KOPT-K1 (cell line): ENCODE measurements at regions not wholly inside any gene's neighbourhood (a gene's known extent, or its start where the extent isn't known, plus 50 kb on each side); places are given as distances from the start of the nearest gene placed in this dataset.

Experiments
- H3K27ac ChIP-seq: fragments of 200-600 bp; sonication (generic); 2 replicates; pipeline ENCODE4 v1.5.1; 2016; ENCODE audit warnings: antibody characterized with exemption, mild to moderate bottlenecking, low read depth, low read length; ENCODE audit not compliant: poor library complexity, severe bottlenecking
- H3K36me3 ChIP-seq: fragments of 200-600 bp; sonication (generic); 2 replicates; pipeline ENCODE4 v1.5.1; 2017; ENCODE audit warnings: antibody characterized with exemption, mild to moderate bottlenecking, low read length, moderate library complexity; ENCODE audit not compliant: insufficient read depth
- H3K9me3 ChIP-seq: fragments of 200-600 bp; sonication (generic); 2 replicates; pipeline ENCODE4 v1.5.1; 2017; ENCODE audit warnings: antibody characterized with exemption, low read length, mild to moderate bottlenecking; ENCODE audit not compliant: insufficient read depth, poor library complexity, severe bottlenecking

GRCh38 chr13:95455782-95456181 is 96.7 kb upstream of the CLDN10 start:
- H3K36me3 ChIP-seq = no peaks in the 10 kb centered on the region
- H3K9me3 ChIP-seq = peaks cover 18% of the 10 kb centered on the region
- H3K27ac ChIP-seq = no peak overlapping the region

- no peaks in the 10 kb centered on the region for H3K36me3 ChIP-seq
- no peak overlapping the region for H3K27ac ChIP-seq
- peaks cover 18% of the 10 kb centered on the region for H3K9me3 ChIP-seq
Observed at GRCh38 chr13:95456815-95457214, 95.7 kb upstream of the CLDN10 start.

GRCh38 chr13:95457294-95457693 is 95.2 kb upstream of the CLDN10 start:
- Histone ChIP-seq H3K36me3 (no peaks in the 10 kb centered on the region), H3K27ac (no peak overlapping the region), H3K9me3 (peaks cover 18% of the 10 kb centered on the region)

GRCh38 chr13:95462801-95463200 is 89.7 kb upstream of the CLDN10 start:
- Histone ChIP-seq H3K9me3 (peaks cover 18% of the 10 kb centered on the region), H3K27ac (no peak overlapping the region), H3K36me3 (no peaks in the 10 kb centered on the region)

- H3K27ac ChIP-seq = no peak overlapping the region
- peaks cover 15% of the 10 kb centered on the region for H3K9me3 ChIP-seq
- H3K36me3 ChIP-seq = no peaks in the 10 kb centered on the region
Observed at GRCh38 chr13:95463531-95463930, 89.0 kb upstream of the CLDN10 start.

- Histone ChIP-seq H3K27ac (no peak overlapping the region), H3K36me3 (no peaks in the 10 kb centered on the region), H3K9me3 (no peaks in the 10 kb centered on the region)
Observed at GRCh38 chr13:95470574-95471366, 81.8 kb upstream of the CLDN10 start.

GRCh38 chr13:95471960-95472359 is 80.6 kb upstream of the CLDN10 start:
- no peaks in the 10 kb centered on the region for H3K36me3 ChIP-seq
- no peaks in the 10 kb centered on the region for H3K9me3 ChIP-seq
- H3K27ac ChIP-seq = no peak overlapping the region

- H3K36me3 ChIP-seq = no peaks in the 10 kb centered on the region
- no peaks in the 10 kb centered on the region for H3K9me3 ChIP-seq
- H3K27ac ChIP-seq = no peak overlapping the region
Observed at GRCh38 chr13:95474992-95475391, 77.5 kb upstream of the CLDN10 start.

- Histone ChIP-seq H3K36me3 (no peaks in the 10 kb centered on the region), H3K27ac (no peak overlapping the region), H3K9me3 (no peaks in the 10 kb centered on the region)
Observed at GRCh38 chr13:95477187-95477586, 75.3 kb upstream of the CLDN10 start.

GRCh38 chr13:95479731-95480130 is 72.8 kb upstream of the CLDN10 start:
- Histone ChIP-seq H3K9me3 (no peaks in the 10 kb centered on the region), H3K36me3 (no peaks in the 10 kb centered on the region), H3K27ac (no peak overlapping the region)

- no peak overlapping the region for H3K27ac ChIP-seq
- H3K9me3 ChIP-seq = no peaks in the 10 kb centered on the region
- H3K36me3 ChIP-seq = no peaks in the 10 kb centered on the region
Observed at GRCh38 chr13:95480131-95480545, 72.4 kb upstream of the CLDN10 start.

GRCh38 chr13:95480791-95481780 is 71.4 kb upstream of the CLDN10 start:
- H3K27ac ChIP-seq = no peak overlapping the region
- H3K36me3 ChIP-seq = no peaks in the 10 kb centered on the region
- no peaks in the 10 kb centered on the region for H3K9me3 ChIP-seq

GRCh38 chr13:95484052-95484451 is 68.5 kb upstream of the CLDN10 start:
- Histone ChIP-seq H3K36me3 (no peaks in the 10 kb centered on the region), H3K9me3 (no peaks in the 10 kb centered on the region), H3K27ac (no peak overlapping the region)

- H3K27ac ChIP-seq = no peak overlapping the region
- H3K9me3 ChIP-seq = no peaks in the 10 kb centered on the region
- no peaks in the 10 kb centered on the region for H3K36me3 ChIP-seq
Observed at GRCh38 chr13:95485045-95485517, 67.4 kb upstream of the CLDN10 start.

- Histone ChIP-seq H3K36me3 (no peaks in the 10 kb centered on the region), H3K27ac (no peak overlapping the region), H3K9me3 (no peaks in the 10 kb centered on the region)
Observed at GRCh38 chr13:95485518-95486144, 66.9 kb upstream of the CLDN10 start.
